Fibroblast of pulmonary artery (primary cell): ENCODE measurements at regions not wholly inside any gene's neighbourhood (a gene's known extent, or its start where the extent isn't known, plus 50 kb on each side); places are given as distances from the start of the nearest gene placed in this dataset.

Experiments used
- DNase-seq: peaks from one replicate; pipeline ENCODE4 v3.0.0-alpha.2; 2010; ENCODE audit warnings: low read depth
- H3K4me3 ChIP-seq: replicated peaks from 2 replicates; pipeline ENCODE4 v1.5.1; 2011; ENCODE audit warnings: low read depth, mild to moderate bottlenecking, control low read depth, low read length, moderate library complexity
- TF ChIP-seq, protein P1 (sequence below): IDR thresholded peaks from 2 replicates; pipeline ENCODE4 v1.5.1; 2011; ENCODE audit warnings: mild to moderate bottlenecking, control low read depth, low read length, inconsistent platforms; ENCODE audit errors: missing control alignments

DNA sequence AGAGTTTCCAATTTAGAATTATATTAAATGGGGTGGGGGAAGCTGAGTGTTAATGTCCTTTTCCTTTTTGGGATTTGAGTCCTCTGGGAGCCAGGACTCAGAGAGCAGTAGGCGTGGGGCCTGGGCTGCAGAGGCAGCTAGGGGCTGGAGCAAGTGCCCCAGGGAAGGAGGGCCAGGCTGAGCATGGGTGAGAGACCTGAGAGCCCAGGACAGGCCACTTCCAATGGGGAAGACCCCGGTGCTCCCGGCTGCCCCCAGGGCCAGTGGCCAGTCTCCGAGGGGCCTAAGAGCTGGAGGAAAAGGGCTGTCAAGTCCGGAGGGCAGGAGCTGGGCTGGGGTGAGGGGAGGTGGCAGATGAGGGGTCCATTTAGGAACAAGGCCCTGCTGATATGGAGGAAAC, 371.5 kb downstream of the ZNF536 start:
- TF ChIP-seq, protein P1, sequence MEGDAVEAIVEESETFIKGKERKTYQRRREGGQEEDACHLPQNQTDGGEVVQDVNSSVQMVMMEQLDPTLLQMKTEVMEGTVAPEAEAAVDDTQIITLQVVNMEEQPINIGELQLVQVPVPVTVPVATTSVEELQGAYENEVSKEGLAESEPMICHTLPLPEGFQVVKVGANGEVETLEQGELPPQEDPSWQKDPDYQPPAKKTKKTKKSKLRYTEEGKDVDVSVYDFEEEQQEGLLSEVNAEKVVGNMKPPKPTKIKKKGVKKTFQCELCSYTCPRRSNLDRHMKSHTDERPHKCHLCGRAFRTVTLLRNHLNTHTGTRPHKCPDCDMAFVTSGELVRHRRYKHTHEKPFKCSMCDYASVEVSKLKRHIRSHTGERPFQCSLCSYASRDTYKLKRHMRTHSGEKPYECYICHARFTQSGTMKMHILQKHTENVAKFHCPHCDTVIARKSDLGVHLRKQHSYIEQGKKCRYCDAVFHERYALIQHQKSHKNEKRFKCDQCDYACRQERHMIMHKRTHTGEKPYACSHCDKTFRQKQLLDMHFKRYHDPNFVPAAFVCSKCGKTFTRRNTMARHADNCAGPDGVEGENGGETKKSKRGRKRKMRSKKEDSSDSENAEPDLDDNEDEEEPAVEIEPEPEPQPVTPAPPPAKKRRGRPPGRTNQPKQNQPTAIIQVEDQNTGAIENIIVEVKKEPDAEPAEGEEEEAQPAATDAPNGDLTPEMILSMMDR, result no peak
- DNase-seq, result no peak
- no peak overlapping the region for H3K4me3 ChIP-seq

DNA sequence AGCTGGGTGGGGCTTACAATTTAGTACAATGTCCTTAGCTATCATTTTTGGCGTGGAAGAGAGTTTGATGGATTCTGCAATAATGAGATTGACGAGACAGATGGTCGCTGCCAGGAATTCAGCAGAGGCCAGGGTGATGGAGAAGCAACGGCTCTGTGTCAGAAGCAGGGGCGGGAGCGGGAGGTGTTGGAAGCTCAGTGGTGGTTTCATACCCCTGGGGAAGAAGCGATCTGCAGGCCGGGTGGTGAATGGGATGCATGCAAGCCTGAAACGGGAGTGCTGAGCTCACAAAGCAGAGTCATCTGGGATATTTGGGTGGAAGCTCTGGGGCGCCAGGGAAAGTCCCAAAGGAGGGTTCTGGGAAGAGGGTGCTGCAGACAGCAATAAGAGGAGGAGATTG, 370.8 kb downstream of the ZNF536 start:
- no peak overlapping the region for H3K4me3 ChIP-seq
- TF ChIP-seq, protein P1, result no peak
- no peak for DNase-seq

DNA sequence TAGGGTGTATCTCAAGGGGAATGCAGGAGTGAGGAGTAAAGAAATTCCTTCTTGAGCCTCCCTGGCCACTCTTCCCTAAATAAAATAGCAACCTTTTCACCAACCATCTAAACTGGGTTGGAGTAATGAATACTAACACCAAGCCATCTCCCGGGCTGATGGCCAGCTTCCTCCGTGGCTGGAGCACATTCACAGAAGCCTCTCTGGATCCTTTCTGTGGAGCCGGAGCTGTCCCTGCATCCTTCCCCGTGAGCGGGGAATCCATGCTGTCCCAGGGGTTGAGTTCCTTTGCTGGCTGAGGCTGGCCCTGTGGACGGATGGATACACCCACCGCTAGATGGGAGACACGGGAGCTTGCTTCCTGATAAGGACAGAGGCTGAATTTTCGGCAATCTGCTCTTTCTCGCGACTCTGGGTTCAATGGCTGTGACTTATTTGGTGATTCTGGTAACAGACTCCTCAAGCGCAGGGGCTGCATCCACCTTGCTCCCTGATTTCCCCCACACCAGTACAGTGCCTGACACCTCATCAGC, 370.3 kb downstream of the ZNF536 start:
- TF ChIP-seq, protein P1, result no peak
- H3K4me3 ChIP-seq, result no peak overlapping the region
- DNase-seq, result no peak

DNA sequence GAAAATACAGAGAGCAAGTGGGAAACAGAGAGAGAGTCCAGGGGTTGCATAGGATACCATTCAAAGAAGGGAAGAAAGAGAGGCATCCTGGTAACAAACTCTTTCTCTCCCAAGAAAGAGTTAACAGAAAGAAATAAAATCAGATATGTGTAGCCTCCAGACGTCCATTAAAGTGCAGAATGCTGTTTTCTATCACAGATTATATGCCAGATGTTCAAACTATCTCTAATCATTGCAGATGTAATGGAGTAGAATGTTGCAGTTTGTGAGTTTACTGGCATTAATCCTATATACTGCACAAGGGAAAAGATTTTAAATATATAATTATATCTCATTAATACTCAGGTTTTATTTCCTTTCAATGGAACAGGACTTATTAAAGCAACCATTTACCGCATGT, 369.4 kb downstream of the ZNF536 start:
- no peak overlapping the region for H3K4me3 ChIP-seq
- DNase-seq, result no peak
- TF ChIP-seq, protein P1, result no peak

DNA sequence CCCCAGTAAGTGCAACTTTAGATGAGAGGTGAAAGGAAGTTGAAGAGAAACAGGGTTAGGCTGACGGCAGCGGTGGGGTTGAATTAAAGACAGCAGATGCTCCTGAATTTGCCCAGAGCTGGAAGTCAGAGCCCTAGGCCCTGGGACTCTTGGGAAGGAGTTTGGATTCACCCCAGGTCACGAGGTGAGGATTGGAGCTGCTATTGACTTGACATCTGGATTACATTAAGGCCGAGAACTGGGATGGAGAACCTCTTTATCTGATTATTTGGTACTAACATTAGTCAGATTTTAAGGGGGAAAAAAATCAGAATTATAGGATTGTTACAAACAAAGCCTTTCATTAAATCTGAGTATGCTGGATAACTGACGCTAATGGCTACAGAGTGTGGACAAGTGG, 367.2 kb downstream of the ZNF536 start:
- no peak for DNase-seq
- TF ChIP-seq, protein P1, result no peak
- H3K4me3 ChIP-seq, result no peak overlapping the region

DNA sequence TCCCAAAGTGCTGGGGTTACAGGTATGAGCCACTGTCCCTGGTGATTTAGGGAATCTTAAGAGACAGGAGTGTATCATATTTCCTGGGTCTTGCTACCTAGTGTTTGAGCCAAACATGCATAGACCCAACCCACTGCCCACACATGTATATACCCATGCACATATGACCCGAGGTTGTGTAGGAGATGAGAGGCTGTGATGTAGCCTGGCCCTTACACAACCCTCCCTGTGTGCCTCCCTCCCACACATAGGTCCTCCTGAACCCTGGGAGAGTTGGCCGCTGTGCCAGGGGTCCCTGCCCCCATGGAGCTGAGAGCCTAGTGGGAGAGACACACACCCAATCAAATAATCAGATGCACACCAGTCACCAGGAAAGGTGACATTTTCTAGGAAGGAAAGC, 365.9 kb downstream of the ZNF536 start:
- DNase-seq, result no peak
- TF ChIP-seq, protein P1, result no peak
- H3K4me3 ChIP-seq, result no peak overlapping the region

DNA sequence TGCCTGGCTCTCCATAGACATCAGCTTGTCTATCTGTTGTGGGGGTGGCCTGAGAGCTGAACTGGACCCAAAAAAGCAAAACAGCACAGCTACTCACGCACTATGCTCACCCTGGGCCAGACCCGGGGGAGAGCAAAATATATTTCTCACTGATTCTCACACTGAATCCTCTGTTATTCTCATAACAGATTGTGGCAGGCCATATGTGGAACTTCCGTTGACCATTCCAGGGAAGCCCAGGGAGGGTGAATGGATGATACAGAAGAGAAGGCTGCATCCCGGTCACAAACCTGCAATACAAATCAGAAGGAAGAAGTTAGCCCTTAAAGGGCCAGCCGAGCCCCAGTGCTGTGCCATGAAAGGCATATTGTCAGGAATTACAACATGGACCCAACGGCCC, 362.5 kb downstream of the ZNF536 start:
- DNase-seq, result no peak
- TF ChIP-seq, protein P1, result no peak
- H3K4me3 ChIP-seq, result no peak overlapping the region
